GM21717 (cell line): ENCODE measurements at regions not wholly inside any gene's neighbourhood (a gene's known extent, or its start where the extent isn't known, plus 50 kb on each side); places are given as distances from the start of the nearest gene placed in this dataset.
"Not testable (repeated sequence)": the region's sequence is repeated elsewhere in the genome, so short reads cannot be mapped to it uniquely, and the experiment has no call there.

Experiments
- ATAC-seq: cut with Tn5 transposase; IDR thresholded peaks from one replicate; pipeline ENCODE4 v1.9.1; 2021; ENCODE audit warnings: mild to moderate bottlenecking, moderate library complexity; ENCODE audit not compliant: unreplicated experiment

GRCh38 chr1:60619581-60619980, 462.8 kb upstream of the NFIA start:
- no peak for ATAC-seq

- no peak for ATAC-seq
Measured at GRCh38 chr1:60615666-60616065, 466.7 kb upstream of the NFIA start.

- no peak for ATAC-seq
Measured at GRCh38 chr1:60612790-60613189, 469.6 kb upstream of the NFIA start.

- ATAC-seq = not testable (repeated sequence)
Measured at GRCh38 chr1:60606921-60607320, 475.4 kb upstream of the NFIA start.

- ATAC-seq = no peak
Measured at GRCh38 chr1:60600532-60600931, 481.8 kb upstream of the NFIA start.

GRCh38 chr1:60599574-60599973, 482.8 kb upstream of the NFIA start:
- no peak for ATAC-seq

GRCh38 chr1:60598041-60598910, 484.1 kb upstream of the NFIA start:
- ATAC-seq = no peak

GRCh38 chr1:60596791-60597750, 485.3 kb upstream of the NFIA start:
- ATAC-seq = no peak

- no peak for ATAC-seq
Measured at GRCh38 chr1:60591583-60591982, 490.8 kb upstream of the NFIA start.

- no peak for ATAC-seq
Measured at GRCh38 chr1:60589916-60590315, 492.4 kb upstream of the NFIA start.

- ATAC-seq = no peak
Measured at GRCh38 chr1:60589046-60589748, 493.2 kb upstream of the NFIA start.

GRCh38 chr1:60584371-60584770, 498.0 kb upstream of the NFIA start:
- no peak for ATAC-seq

- ATAC-seq = no peak
Measured at GRCh38 chr1:60583696-60584095, 498.7 kb upstream of the NFIA start.

GRCh38 chr1:60581455-60582220, 500.7 kb upstream of the NFIA start:
- no peak for ATAC-seq

GRCh38 chr1:60577029-60577428, 503.5 kb upstream of the C1orf87 start:
- ATAC-seq = no peak

- ATAC-seq = no peak
Measured at GRCh38 chr1:60575326-60575977, 501.9 kb upstream of the C1orf87 start.

- ATAC-seq = no peak
Measured at GRCh38 chr1:60573726-60574409, 500.3 kb upstream of the C1orf87 start.

- ATAC-seq = no peak
Measured at GRCh38 chr1:60573121-60573520, 499.6 kb upstream of the C1orf87 start.

- no peak for ATAC-seq
Measured at GRCh38 chr1:60572378-60572777, 498.8 kb upstream of the C1orf87 start.
